ENCODE measurements at regions not wholly inside any gene's neighbourhood (a gene's known extent, or its start where the extent isn't known, plus 50 kb on each side); places are given as distances from the start of the nearest gene placed in this dataset.

GRCh38 chr1:209511169-209511568, 72.3 kb upstream of the CAMK1G start:
- DNase-seq (no peak), ATAC-seq (no peak)
- H3K36me3 ChIP-seq: no peaks in the 10 kb centered on the region
- no peak for TF ChIP-seq CTCF (IDR thresholded peaks at IDR 0.05)
- no peaks in the 10 kb centered on the region for H3K9me3 ChIP-seq
- no peak overlapping the region for H3K4me3 ChIP-seq
- peaks cover 0 to 7% (median 5%) of the 10 kb centered on the region in 7 donors for H3K27me3 ChIP-seq
- intact Hi-C loops (cut with DNase I): no loop called here
- no peaks in the 10 kb centered on the region for H3K4me1 ChIP-seq
- no peak overlapping the region for H3K27ac ChIP-seq
- 39 to 50% methylated on average over 3 of the region's 3 CpGs for WGBS, 2 donors

DNA sequence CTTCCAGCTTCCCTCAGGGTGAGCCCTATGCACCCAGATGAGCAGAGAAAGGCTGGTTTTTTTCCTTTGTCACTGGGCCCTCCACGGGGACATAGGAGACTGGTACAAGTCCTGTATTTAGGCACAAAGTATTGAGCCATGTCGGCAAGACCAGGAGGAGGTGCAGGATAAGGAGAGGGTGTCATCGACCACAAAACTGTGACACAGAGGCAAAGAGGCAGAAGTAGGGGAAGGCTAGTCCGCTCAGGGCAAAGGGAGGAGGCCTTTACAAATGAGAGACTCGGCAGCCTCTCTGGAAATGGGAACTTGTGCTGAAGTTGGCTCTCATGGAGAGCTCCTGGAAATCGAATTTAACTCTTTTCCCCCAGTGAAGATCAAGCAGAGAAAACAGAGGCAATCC, 70.7 kb upstream of the CAMK1G start:
- Histone ChIP-seq H3K9me3 (no peaks in the 10 kb centered on the region), H3K27ac (no peak overlapping the region), H3K27me3 (peaks cover 0 to 6% (median 0%) of the 10 kb centered on the region in 7 donors), H3K36me3 (no peaks in the 10 kb centered on the region), H3K4me3 (no peak overlapping the region), H3K4me1 (no peaks in the 10 kb centered on the region)
- WGBS, 2 donors: 59 to 69% methylated on average over 6 of the region's 6 CpGs
- intact Hi-C loops (cut with DNase I): no loop called here
- DNase-seq: no peak
- no peak for TF ChIP-seq CTCF (IDR thresholded peaks at IDR 0.05)
- ATAC-seq: no peak

- 43 to 51% methylated on average over 5 of the region's 5 CpGs for WGBS, 2 donors
- Histone ChIP-seq H3K36me3 (no peaks in the 10 kb centered on the region), H3K9me3 (no peaks in the 10 kb centered on the region), H3K4me1 (no peaks in the 10 kb centered on the region), H3K4me3 (no peak overlapping the region), H3K27me3 (peaks cover 0 to 6% (median 0%) of the 10 kb centered on the region in 7 donors), H3K27ac (no peak overlapping the region)
- TF ChIP-seq CTCF (IDR thresholded peaks at IDR 0.05): peak in 8 of 9 donors; percentile 21 to 54 (median 38)
- DNase-seq (no peak), ATAC-seq (no peak)
- intact Hi-C loops (cut with DNase I): no loop called here
These were observed 70.3 kb upstream of the CAMK1G start for GRCh38 chr1:209513226-209513625.

- DNase-seq (no peak), ATAC-seq (no peak)
- no peaks in the 10 kb centered on the region for H3K36me3 ChIP-seq
- H3K9me3 ChIP-seq: no peaks in the 10 kb centered on the region
- no peaks in the 10 kb centered on the region for H3K4me1 ChIP-seq
- H3K27me3 ChIP-seq: peaks cover 0 to 6% (median 0%) of the 10 kb centered on the region in 7 donors
- no peak overlapping the region for H3K4me3 ChIP-seq
- intact Hi-C loops (cut with DNase I): no loop called here
- no peak for TF ChIP-seq CTCF (IDR thresholded peaks at IDR 0.05)
- WGBS, 2 donors: 63 to 72% methylated on average over 10 of the region's 10 CpGs
- no peak overlapping the region for H3K27ac ChIP-seq
These were observed 66.5 kb upstream of the CAMK1G start for GRCh38 chr1:209516771-209517680.

Measured in heart right ventricle (tissue), 16 donors.